ENCODE measurements at regions not wholly inside any gene's neighbourhood (a gene's known extent, or its start where the extent isn't known, plus 50 kb on each side); places are given as distances from the start of the nearest gene placed in this dataset.
A peak's percentile ranks its signal among the peaks of the same experiment; 100 is the strongest.

GRCh38 chrX:4936315-4936714, 1222.9 kb upstream of the PRKX start:
- TF ChIP-seq CTCF (conservative IDR thresholded peaks at IDR 0.05; ENCODE audit: low read depth, low read length): no peak
- no peak overlapping the region for H3K4me3 ChIP-seq (ENCODE audit: low read depth, low read length)
- no peak for DNase-seq (ENCODE audit: low read depth)

- no peak for TF ChIP-seq CTCF (conservative IDR thresholded peaks at IDR 0.05; ENCODE audit: low read depth, low read length)
- DNase-seq (ENCODE audit: low read depth): no peak
- H3K4me3 ChIP-seq (ENCODE audit: low read depth, low read length): no peak overlapping the region
Measured at GRCh38 chrX:4935846-4936245, 1222.4 kb upstream of the PRKX start.

- no peak for DNase-seq (ENCODE audit: low read depth)
Measured at GRCh38 chrX:4935401-4935800, 1222.0 kb upstream of the PRKX start.

GRCh38 chrX:4932790-4933189, 1219.3 kb upstream of the PRKX start:
- peak; percentile 15 for DNase-seq (ENCODE audit: low read depth)
- no peak for TF ChIP-seq CTCF (conservative IDR thresholded peaks at IDR 0.05; ENCODE audit: low read depth, low read length)
- no peak overlapping the region for H3K4me3 ChIP-seq (ENCODE audit: low read depth, low read length)

More at GRCh38 chrX:4935401-4935800, 1222.0 kb upstream of the PRKX start:
- TF ChIP-seq CTCF (conservative IDR thresholded peaks at IDR 0.05; ENCODE audit: low read depth, low read length): no peak
- H3K4me3 ChIP-seq (ENCODE audit: low read depth, low read length): no peak overlapping the region

- DNase-seq (ENCODE audit: low read depth): no peak
- no peak for TF ChIP-seq CTCF (conservative IDR thresholded peaks at IDR 0.05; ENCODE audit: low read depth, low read length)
- no peak overlapping the region for H3K4me3 ChIP-seq (ENCODE audit: low read depth, low read length)
Measured at GRCh38 chrX:4930426-4930825, 1217.0 kb upstream of the PRKX start.

- no peak for TF ChIP-seq CTCF (conservative IDR thresholded peaks at IDR 0.05; ENCODE audit: low read depth, low read length)
- no peak for DNase-seq (ENCODE audit: low read depth)
- no peak overlapping the region for H3K4me3 ChIP-seq (ENCODE audit: low read depth, low read length)
Measured at GRCh38 chrX:4925911-4926310, 1212.5 kb upstream of the PRKX start.

GRCh38 chrX:4909348-4909747, 1195.9 kb upstream of the PRKX start:
- H3K4me3 ChIP-seq (ENCODE audit: low read depth, low read length): no peak overlapping the region
- DNase-seq (ENCODE audit: low read depth): no peak
- no peak for TF ChIP-seq CTCF (conservative IDR thresholded peaks at IDR 0.05; ENCODE audit: low read depth, low read length)
